GM23338 (cell line): ENCODE measurements at regions not wholly inside any gene's neighbourhood (a gene's known extent, or its start where the extent isn't known, plus 50 kb on each side); places are given as distances from the start of the nearest gene placed in this dataset.

Source experiments
- ATAC-seq: fragments of 200-7000 bp; cut with Tn5 transposase; 3 replicates; pipeline ENCODE4 v1.9.1; 2020
- DNase-seq: peaks from one replicate; pipeline ENCODE4 v3.0.0-alpha.2; 2015; ENCODE audit warnings: low spot score
- H2AFZ ChIP-seq: fragments of 200-600 bp; sonication (generic); 2 replicates; pipeline ENCODE4 v1.8.0; 2016; ENCODE audit warnings: antibody characterized with exemption, mild to moderate bottlenecking, moderate library complexity
- H3F3A ChIP-seq: fragments of 200-600 bp; sonication (generic); replicated peaks from 2 replicates; pipeline ENCODE4 v1.8.0; 2017; ENCODE audit warnings: antibody characterized with exemption, mixed run types, low read depth
- H3K27ac ChIP-seq: fragments of 200-600 bp; sonication (generic); 2 replicates; pipeline ENCODE4 v1.6.1; 2016; ENCODE audit warnings: low read depth
- H3K27me3 ChIP-seq: fragments of 200-600 bp; sonication (generic); 2 replicates; pipeline ENCODE4 v1.8.0; 2016; ENCODE audit warnings: mild to moderate bottlenecking, mixed run types, moderate library complexity; ENCODE audit not compliant: insufficient read depth
- H3K36me3 ChIP-seq: fragments of 200-600 bp; sonication (generic); 2 replicates; pipeline ENCODE4 v1.8.0; 2016; ENCODE audit warnings: mild to moderate bottlenecking; ENCODE audit not compliant: insufficient read depth
- H3K4me1 ChIP-seq: fragments of 200-600 bp; sonication (generic); 2 replicates; pipeline ENCODE4 v1.8.0; 2016; ENCODE audit warnings: mild to moderate bottlenecking, moderate library complexity; ENCODE audit not compliant: insufficient read depth
- H3K4me2 ChIP-seq: fragments of 200-600 bp; sonication (generic); 2 replicates; pipeline ENCODE4 v1.7.1; 2017; ENCODE audit warnings: mixed run types
- H3K4me3 ChIP-seq: fragments of 200-600 bp; sonication (generic); 2 replicates; pipeline ENCODE4 v1.6.1; 2016; ENCODE audit warnings: mixed run types
- H3K79me2 ChIP-seq: fragments of 200-600 bp; sonication (generic); replicated peaks from 2 replicates; pipeline ENCODE4 v1.8.0; 2017; ENCODE audit warnings: mild to moderate bottlenecking; ENCODE audit not compliant: insufficient read depth
- H3K9me2 ChIP-seq: fragments of 200-600 bp; sonication (generic); 2 replicates; pipeline ENCODE4 v1.8.0; 2017; ENCODE audit not compliant: insufficient read depth
- H4K20me1 ChIP-seq: fragments of 200-600 bp; sonication (generic); replicated peaks from 2 replicates; pipeline ENCODE4 v1.8.0; 2017; ENCODE audit warnings: mild to moderate bottlenecking; ENCODE audit not compliant: insufficient read depth
- H3K27ac Mint-ChIP-seq: 2 replicates; pipeline ENCODE4 v1.8.0; 2020; ENCODE audit warnings: inconsistent platforms, mild to moderate bottlenecking, moderate library complexity, mixed read lengths
- H3K27me3 Mint-ChIP-seq: 3 replicates; pipeline ENCODE4 v1.8.0; 2022; ENCODE audit warnings: low read depth, mild to moderate bottlenecking, moderate library complexity, mixed read lengths, inconsistent platforms; ENCODE audit not compliant: insufficient read depth, poor library complexity
- H3K36me3 Mint-ChIP-seq: 3 replicates; pipeline ENCODE4 v1.8.0; 2021; ENCODE audit warnings: low read depth, mild to moderate bottlenecking, inconsistent platforms, moderate library complexity, mixed read lengths
- H3K4me1 Mint-ChIP-seq: 3 replicates; pipeline ENCODE4 v1.8.0; 2020; ENCODE audit warnings: mild to moderate bottlenecking, inconsistent platforms, mixed read lengths
- H3K4me3 Mint-ChIP-seq: 3 replicates; pipeline ENCODE4 v1.8.0; 2021; ENCODE audit warnings: moderate library complexity, mild to moderate bottlenecking, inconsistent platforms, mixed read lengths
- H3K9me3 Mint-ChIP-seq: 3 replicates; pipeline ENCODE4 v1.8.0; 2020; ENCODE audit warnings: moderate library complexity, mild to moderate bottlenecking, inconsistent platforms, mixed read lengths
- CREB1 ChIP-seq: fragments of 250-450 bp; sonication (Bioruptor Pico); IDR thresholded peaks from 2 replicates; pipeline ENCODE4 v1.5.0; 2020; ENCODE audit warnings: low read depth, mild to moderate bottlenecking, moderate library complexity
- CTCF ChIP-seq, 2 experiments: fragments of 200-600 bp in 1 of 2; sonication (generic) in 1 of 2; conservative IDR thresholded peaks; 2 replicates each; pipeline versions ENCODE4 v1.5.1 to v1.6.1; 2016 to 2017; ENCODE audit warnings: antibody characterized with exemption in 2 of 2, low read depth in 2 of 2, mild to moderate bottlenecking in 2 of 2, moderate library complexity in 1 of 2
- EZH2 ChIP-seq: fragments of 200-600 bp; sonication (generic); IDR thresholded peaks from one replicate; pipeline ENCODE4 v1.8.0; 2017; ENCODE audit warnings: antibody characterized with exemption, mild to moderate bottlenecking, low read depth; ENCODE audit not compliant: unreplicated experiment
- EZH2phosphoT487 ChIP-seq: fragments of 200-600 bp; sonication (generic); IDR thresholded peaks from one replicate; pipeline ENCODE4 v1.8.1; 2018; ENCODE audit warnings: antibody characterized with exemption; ENCODE audit not compliant: unreplicated experiment
- JUNB ChIP-seq: IDR thresholded peaks from one replicate; pipeline ENCODE4 v1.6.1; 2016; ENCODE audit warnings: antibody characterized with exemption; ENCODE audit not compliant: unreplicated experiment
- NANOG ChIP-seq: IDR thresholded peaks from 2 replicates; pipeline ENCODE4 v1.6.1; 2016; ENCODE audit warnings: antibody characterized with exemption, borderline replicate concordance
- POLR2AphosphoS5 ChIP-seq: IDR thresholded peaks from 2 replicates; pipeline ENCODE4 v1.6.1; 2016; ENCODE audit warnings: antibody characterized with exemption, low read depth
- REST ChIP-seq: IDR thresholded peaks from one replicate; pipeline ENCODE4 v1.6.1; 2018; ENCODE audit warnings: antibody characterized with exemption; ENCODE audit not compliant: unreplicated experiment
- STAT1 ChIP-seq: IDR thresholded peaks from one replicate; pipeline ENCODE4 v1.6.1; 2016; ENCODE audit warnings: antibody characterized with exemption; ENCODE audit not compliant: unreplicated experiment
- ZNF114 ChIP-seq: fragments of 250-450 bp; sonication (Bioruptor Pico); IDR thresholded peaks from 2 replicates; pipeline ENCODE4 v1.5.0; 2020; ENCODE audit warnings: mild to moderate bottlenecking, moderate library complexity
- ZNF331 ChIP-seq: fragments of 250-450 bp; sonication (Bioruptor Pico); IDR thresholded peaks from 2 replicates; pipeline ENCODE4 v1.5.0; 2020; ENCODE audit warnings: low read depth, mild to moderate bottlenecking, moderate library complexity
- ZNF462 ChIP-seq: fragments of 250-450 bp; sonication (Bioruptor Pico); IDR thresholded peaks from 2 replicates; pipeline ENCODE4 v1.5.0; 2020; ENCODE audit warnings: mild to moderate bottlenecking, moderate library complexity

GRCh38 chr14:28023853-28024252 is 742.7 kb upstream of the FOXG1 start:
- Histone ChIP-seq H3K27me3 (no peaks in the 10 kb centered on the region), H4K20me1 (no peaks in the 10 kb centered on the region), H3K9me2 (no peaks in the 10 kb centered on the region), H3K4me2 (no peak overlapping the region), H3K4me1 (no peaks in the 10 kb centered on the region), H3K79me2 (no peaks in the 10 kb centered on the region), H3K4me3 (no peak overlapping the region), H3F3A (no peaks in the 10 kb centered on the region), H2AFZ (no peak overlapping the region), H3K36me3 (no peaks in the 10 kb centered on the region), H3K27ac (no peak overlapping the region)
- H3K27ac Mint-ChIP-seq, result no peak overlapping the region
- no peak for ATAC-seq
- no peak for DNase-seq
- H3K4me3 Mint-ChIP-seq, result no peak overlapping the region
- no peak for TF ChIP-seq REST
- no peak for TF ChIP-seq EZH2phosphoT487
- no peak for TF ChIP-seq ZNF331 (CRISPR knock-in tag)
- H3K27me3 Mint-ChIP-seq, result peaks cover 2% of the 10 kb centered on the region
- no peaks in the 10 kb centered on the region for H3K4me1 Mint-ChIP-seq
- no peaks in the 10 kb centered on the region for H3K36me3 Mint-ChIP-seq
- no peaks in the 10 kb centered on the region for H3K9me3 Mint-ChIP-seq

- no peaks in the 10 kb centered on the region for H3K27me3 Mint-ChIP-seq
- DNase-seq (no peak), ATAC-seq (no peak)
- H3K4me1 Mint-ChIP-seq, result no peaks in the 10 kb centered on the region
- Histone ChIP-seq H4K20me1 (no peaks in the 10 kb centered on the region), H3K36me3 (no peaks in the 10 kb centered on the region), H3F3A (no peaks in the 10 kb centered on the region), H3K9me2 (no peaks in the 10 kb centered on the region), H3K4me1 (no peaks in the 10 kb centered on the region), H3K27ac (no peak overlapping the region), H3K4me3 (no peak overlapping the region), H3K79me2 (no peaks in the 10 kb centered on the region), H3K27me3 (no peaks in the 10 kb centered on the region), H3K4me2 (no peak overlapping the region), H2AFZ (no peak overlapping the region)
- H3K4me3 Mint-ChIP-seq, result no peak overlapping the region
- no peaks in the 10 kb centered on the region for H3K9me3 Mint-ChIP-seq
- H3K27ac Mint-ChIP-seq, result no peak overlapping the region
- H3K36me3 Mint-ChIP-seq, result no peaks in the 10 kb centered on the region
- TF ChIP-seq CREB1 (CRISPR knock-in tag), result no peak
- TF ChIP-seq NANOG, result no peak
- TF ChIP-seq ZNF114 (CRISPR knock-in tag), result no peak
- no peak for TF ChIP-seq ZNF331 (CRISPR knock-in tag)
- no peak for TF ChIP-seq ZNF462
- TF ChIP-seq EZH2phosphoT487, result no peak
- TF ChIP-seq EZH2, result no peak
- TF ChIP-seq POLR2AphosphoS5, result no peak
- TF ChIP-seq JUNB, result no peak
- TF ChIP-seq STAT1, result no peak
- no peak for TF ChIP-seq CTCF (conservative IDR thresholded peaks at IDR 0.05; ENCODE audit: low read depth in 2 of 2)
Measured at GRCh38 chr14:28052251-28052650, 714.3 kb upstream of the FOXG1 start.
